HG03135 (cell line): ENCODE measurements at regions not wholly inside any gene's neighbourhood (a gene's known extent, or its start where the extent isn't known, plus 50 kb on each side); places are given as distances from the start of the nearest gene placed in this dataset.

ENCODE experiments used
- ATAC-seq: cut with Tn5 transposase; IDR thresholded peaks from one replicate; pipeline ENCODE4 v1.9.1; 2021; ENCODE audit warnings: mild to moderate bottlenecking, moderate library complexity; ENCODE audit not compliant: unreplicated experiment

- no peak for ATAC-seq
These were observed 88.2 kb upstream of the TECRL start for GRCh38 chr4:64497491-64497890.

- ATAC-seq = no peak
These were observed 86.7 kb upstream of the TECRL start for GRCh38 chr4:64495946-64496345.

- no peak for ATAC-seq
These were observed 80.4 kb upstream of the TECRL start for GRCh38 chr4:64489628-64490027.

DNA sequence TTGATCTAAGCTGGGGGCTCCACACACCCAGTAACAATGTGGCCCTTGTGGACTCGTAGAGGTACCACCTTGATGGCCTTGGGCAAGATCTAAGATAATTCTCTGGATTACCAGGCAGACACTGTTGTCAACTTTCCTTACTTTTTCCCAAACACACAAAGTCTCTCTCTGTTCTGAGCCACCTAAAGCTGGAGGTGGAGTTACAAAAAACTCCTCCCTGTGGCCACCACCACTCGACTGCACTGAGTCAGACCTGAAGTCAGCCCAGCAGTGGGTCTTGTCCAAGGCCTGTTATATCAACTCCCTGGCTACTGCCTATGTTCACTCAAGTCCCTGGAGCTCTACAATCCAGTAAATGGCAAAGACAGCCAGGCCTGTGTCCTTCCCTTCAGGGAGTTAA is 70.1 kb upstream of the TECRL start:
- ATAC-seq = no peak

GRCh38 chr4:64477127-64477526 is 67.9 kb upstream of the TECRL start:
- no peak for ATAC-seq

DNA sequence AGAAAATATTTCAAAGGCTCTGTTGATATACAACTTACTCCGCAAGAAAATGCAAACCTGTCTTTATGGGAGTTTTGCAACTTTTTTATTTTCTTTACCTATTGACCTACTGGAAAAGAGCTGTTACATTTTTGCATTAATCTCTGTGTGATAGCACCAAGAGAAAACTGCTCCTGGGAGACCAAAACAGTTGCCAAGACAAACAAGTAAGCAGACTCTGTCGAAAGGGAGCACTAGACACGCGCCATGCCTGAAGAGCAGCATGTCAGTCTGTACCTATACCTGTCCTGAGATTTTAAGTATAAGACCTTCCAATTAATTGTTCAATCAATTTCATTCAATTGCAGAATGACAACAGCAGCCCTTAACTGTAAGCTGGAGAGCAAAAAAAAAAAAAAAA is 56.0 kb upstream of the TECRL start:
- no peak for ATAC-seq

DNA sequence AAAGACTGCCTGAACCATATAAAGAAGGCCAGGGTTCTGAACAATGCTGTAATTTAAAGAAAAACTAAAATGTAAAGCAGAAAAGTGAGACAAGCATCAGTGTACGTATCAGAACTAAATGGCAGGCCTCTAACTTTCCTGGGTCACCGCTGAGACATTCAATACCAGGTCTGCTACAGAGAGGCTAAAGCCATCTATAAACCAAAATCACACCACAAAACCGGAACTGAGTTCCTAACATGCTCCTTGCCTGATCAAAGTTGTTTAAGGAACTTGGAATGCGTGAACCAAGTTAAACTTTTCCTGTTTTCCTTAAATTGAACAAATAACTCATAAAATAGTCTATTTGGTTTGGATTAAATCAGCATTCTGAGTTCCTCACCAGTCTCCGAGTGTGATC is 55.3 kb upstream of the TECRL start:
- ATAC-seq = no peak
